Psoas muscle (tissue), 7 donors: ENCODE measurements at regions not wholly inside any gene's neighbourhood (a gene's known extent, or its start where the extent isn't known, plus 50 kb on each side); places are given as distances from the start of the nearest gene placed in this dataset.

Experiments
- ATAC-seq, 4 donors: fragments of 200-7000 bp; cut with Tn5 transposase; one replicate each; pipeline ENCODE4 v1.9.1; 2020; ENCODE audit warnings: moderate library complexity in 3 of 4, mild to moderate bottlenecking in 2 of 4
- DNase-seq, 2 donors: peaks; one replicate each; pipeline ENCODE4 v3.0.0-alpha.2; 2020
- H3K27ac ChIP-seq: fragments of 200-600 bp; one replicate; pipeline ENCODE4 v1.8.0; 2022
- H3K27me3 ChIP-seq, 3 donors: fragments of 200-600 bp in 1 of 3; one replicate each; pipeline versions ENCODE4 v1.6.1 to v1.8.0; 2013 to 2022; ENCODE audit warnings: low read length in 2 of 3, mild to moderate bottlenecking in 2 of 3, moderate library complexity in 1 of 3; ENCODE audit not compliant: insufficient read depth in 3 of 3
- H3K36me3 ChIP-seq, 2 donors: fragments of 200-600 bp in 1 of 2; one replicate each; pipeline versions ENCODE4 v1.6.1 to v1.8.0; 2013 to 2022; ENCODE audit warnings: low read depth in 1 of 2, mild to moderate bottlenecking in 1 of 2, moderate library complexity in 1 of 2; ENCODE audit not compliant: insufficient read depth in 1 of 2
- H3K4me1 ChIP-seq: fragments of 200-600 bp; one replicate; pipeline ENCODE4 v1.8.0; 2022
- H3K4me3 ChIP-seq: fragments of 200-600 bp; one replicate; pipeline ENCODE4 v1.8.0; 2022; ENCODE audit warnings: mild to moderate bottlenecking
- H3K9me3 ChIP-seq: fragments of 200-600 bp; one replicate; pipeline ENCODE4 v1.8.0; 2022
- CTCF ChIP-seq: fragments of 200-600 bp; IDR thresholded peaks from one replicate; pipeline ENCODE4 v1.8.0; 2022; ENCODE audit warnings: antibody characterized with exemption
- WGBS, 3 donors: extraction: QIAGEN DNeasy Blood & Tissue Kit; methylation state at CpG; one replicate each; pipeline versions ENCODE4 v1.1.6 to v1.1.7; 2013; 5-methylcytosine and 5-hydroxymethylcytosine counted together
- intact Hi-C, 2 donors: fragments of 100-400 bp; cut with DNase I; formaldehyde crosslinking; loops; one replicate each; pipeline versions ENCODE4 v1.11.0 to v1.14.2; 2022
- donor health status: healthy with polysubstance abuse.
- donor health status: DM: no; HTN: no; CAD: no; lungs with moderate emphysema.
- donor health status: Bipolar disorder and iron deficiency.
- donor health status: healthy.
- donor health status: DM: yes; HTN: yes; CAD: no.
- donor health status: DM: no; HTN: no; CAD: no.
- donor health status: DM: yes; HTN: yes; CAD: no.

- Histone ChIP-seq H3K4me3 (no peak overlapping the region), H3K36me3 (no peaks in the 10 kb centered on the region), H3K27me3 (peaks cover 0 to 5% (median 0%) of the 10 kb centered on the region in 3 donors), H3K4me1 (no peaks in the 10 kb centered on the region), H3K9me3 (peaks cover 9% of the 10 kb centered on the region), H3K27ac (no peak overlapping the region)
- no peak for TF ChIP-seq CTCF
- WGBS, 3 donors: 92 to 100% (median 95%) methylated on average over 2 of the region's 2 CpGs
- no peak for DNase-seq
- intact Hi-C loops: no loop called here
- ATAC-seq: no peak
Observed at GRCh38 chr10:125276133-125276532, 115.8 kb upstream of the CTBP2 start.

- ATAC-seq: no peak
- Histone ChIP-seq H3K36me3 (no peaks in the 10 kb centered on the region), H3K4me1 (no peaks in the 10 kb centered on the region), H3K27ac (no peak overlapping the region), H3K27me3 (peaks cover 0 to 10% (median 0%) of the 10 kb centered on the region in 3 donors), H3K9me3 (peaks cover 9% of the 10 kb centered on the region), H3K4me3 (no peak overlapping the region)
- WGBS, 3 donors: 75 to 77% (median 76%) methylated on average over 5 of the region's 5 CpGs
- DNase-seq: no peak
- intact Hi-C loops: no loop called here
- TF ChIP-seq CTCF: no peak
Observed at GRCh38 chr10:125274961-125275360, 114.6 kb upstream of the CTBP2 start.

GRCh38 chr10:125273023-125273422 is 112.7 kb upstream of the CTBP2 start:
- no peak for TF ChIP-seq CTCF
- WGBS, 3 donors: 82 to 85% (median 84%) methylated on average over 8 of the region's 8 CpGs
- Histone ChIP-seq H3K4me1 (no peaks in the 10 kb centered on the region), H3K27me3 (peaks cover 0 to 11% (median 0%) of the 10 kb centered on the region in 3 donors), H3K4me3 (no peak overlapping the region), H3K27ac (no peak overlapping the region), H3K36me3 (no peaks in the 10 kb centered on the region), H3K9me3 (peaks cover 9% of the 10 kb centered on the region)
- ATAC-seq (no peak), DNase-seq (no peak)
- intact Hi-C loops: no loop called here

- Histone ChIP-seq H3K4me3 (no peak overlapping the region), H3K27ac (no peak overlapping the region), H3K27me3 (peaks cover 0 to 6% (median 0%) of the 10 kb centered on the region in 3 donors), H3K4me1 (no peaks in the 10 kb centered on the region), H3K9me3 (no peaks in the 10 kb centered on the region), H3K36me3 (no peaks in the 10 kb centered on the region)
- ATAC-seq (no peak), DNase-seq (no peak)
- WGBS, 3 donors: 74 to 86% (median 82%) methylated on average over 2 of the region's 2 CpGs
- no peak for TF ChIP-seq CTCF
- intact Hi-C loops: no loop called here
Observed at GRCh38 chr10:125269716-125270115, 109.4 kb upstream of the CTBP2 start.

GRCh38 chr10:125266966-125267365 is 106.6 kb upstream of the CTBP2 start:
- 80 to 87% (median 86%) methylated on average over 13 of the region's 13 CpGs for WGBS, 3 donors
- intact Hi-C loops: no loop called here
- peaks cover 0 to 6% (median 0%) of the 10 kb centered on the region in 3 donors for H3K27me3 ChIP-seq
- TF ChIP-seq CTCF: no peak
- no peak overlapping the region for H3K4me3 ChIP-seq
- no peaks in the 10 kb centered on the region for H3K36me3 ChIP-seq
- DNase-seq (no peak), ATAC-seq (no peak)
- H3K9me3 ChIP-seq: no peaks in the 10 kb centered on the region
- H3K4me1 ChIP-seq: no peaks in the 10 kb centered on the region
- no peak overlapping the region for H3K27ac ChIP-seq
